NT2/D1 (cell line): ENCODE measurements at regions not wholly inside any gene's neighbourhood (a gene's known extent, or its start where the extent isn't known, plus 50 kb on each side); places are given as distances from the start of the nearest gene placed in this dataset.
"Not testable (repeated sequence)": the region's sequence is repeated elsewhere in the genome, so short reads cannot be mapped to it uniquely, and the experiment has no call there.

Source experiments
- DNase-seq: peaks from one replicate; pipeline ENCODE4 v3.0.0-alpha.2; 2011; ENCODE audit warnings: low read depth, low spot score
- H3K27me3 ChIP-seq: 2 replicates; pipeline ENCODE4 v1.6.0; 2011; ENCODE audit warnings: mild to moderate bottlenecking; ENCODE audit not compliant: insufficient read length, insufficient read depth
- H3K36me3 ChIP-seq: 2 replicates; pipeline ENCODE4 v1.6.1; 2011; ENCODE audit warnings: mild to moderate bottlenecking, low read length, mixed read lengths; ENCODE audit not compliant: insufficient read depth, insufficient read length
- H3K4me1 ChIP-seq: 2 replicates; pipeline ENCODE4 v1.5.1; 2011; ENCODE audit not compliant: insufficient read depth, insufficient read length
- H3K4me3 ChIP-seq: 2 replicates; pipeline ENCODE4 v1.5.1; 2011; ENCODE audit warnings: low read depth; ENCODE audit not compliant: insufficient read length
- H3K9ac ChIP-seq: 2 replicates; pipeline ENCODE4 v1.6.0; 2011; ENCODE audit warnings: low read depth; ENCODE audit not compliant: insufficient read length
- H3K9me3 ChIP-seq: 2 replicates; pipeline ENCODE4 v1.5.1; 2011; ENCODE audit warnings: mild to moderate bottlenecking, low read length; ENCODE audit not compliant: insufficient read depth
- SUZ12 ChIP-seq: IDR thresholded peaks from 2 replicates; pipeline ENCODE4 v1.6.1; 2011; ENCODE audit not compliant: insufficient read length, insufficient read depth; ENCODE audit errors: extremely low read depth
- YY1 ChIP-seq: IDR thresholded peaks from 2 replicates; pipeline ENCODE4 v1.6.1; 2011; ENCODE audit not compliant: insufficient read length, insufficient read depth
- ZNF274 ChIP-seq: IDR thresholded peaks from 2 replicates; pipeline ENCODE4 v1.6.1; 2011; ENCODE audit warnings: mild to moderate bottlenecking, low read depth, low read length

GRCh38 chr2:240191001-240191400, 50.5 kb upstream of the OTOS start:
- Histone ChIP-seq H3K36me3 (no peaks in the 10 kb centered on the region), H3K9me3 (peaks cover 30% of the 10 kb centered on the region; the same call in 1 of the 2 replicates), H3K27me3 (no peaks in the 10 kb centered on the region), H3K9ac (no peak overlapping the region), H3K4me1 (peaks cover 3% of the 10 kb centered on the region), H3K4me3 (no peak overlapping the region)
- DNase-seq, result no peak
- no peak for TF ChIP-seq YY1
- TF ChIP-seq SUZ12, result no peak
- TF ChIP-seq ZNF274, result no peak

- Histone ChIP-seq H3K4me1 (peaks cover 3% of the 10 kb centered on the region), H3K27me3 (no peaks in the 10 kb centered on the region), H3K36me3 (no peaks in the 10 kb centered on the region), H3K9me3 (peaks cover 14% of the 10 kb centered on the region; the same call in 1 of the 2 replicates), H3K4me3 (no peak overlapping the region), H3K9ac (no peak overlapping the region)
- DNase-seq, result no peak
- TF ChIP-seq ZNF274 (no peak), SUZ12 (no peak), YY1 (no peak)
Observed at GRCh38 chr2:240192661-240193060, 52.2 kb upstream of the OTOS start.

- H3K9ac ChIP-seq, H3K9me3 ChIP-seq, H3K4me3 ChIP-seq, H3K36me3 ChIP-seq, H3K27me3 ChIP-seq, H3K4me1 ChIP-seq, DNase-seq: not testable (repeated sequence)
Observed at GRCh38 chr2:240194341-240194762, 53.9 kb upstream of the OTOS start.

GRCh38 chr2:240195316-240195861, 54.9 kb upstream of the OTOS start:
- H3K4me3 ChIP-seq, result no peak overlapping the region
- no peak for TF ChIP-seq SUZ12
- DNase-seq, result no peak

GRCh38 chr2:240196716-240197461, 56.4 kb upstream of the OTOS start:
- DNase-seq, result no peak
- Histone ChIP-seq H3K9me3 (no peaks in the 10 kb centered on the region), H3K36me3 (no peaks in the 10 kb centered on the region), H3K4me1 (no peaks in the 10 kb centered on the region), H3K9ac (no peak overlapping the region), H3K4me3 (no peak overlapping the region), H3K27me3 (peaks cover 3% of the 10 kb centered on the region)
- TF ChIP-seq SUZ12 (no peak), YY1 (no peak), ZNF274 (no peak)

More at GRCh38 chr2:240195316-240195861, 54.9 kb upstream of the OTOS start:
- H3K27me3 ChIP-seq, result peaks cover 3% of the 10 kb centered on the region
- H3K9ac ChIP-seq, result no peak overlapping the region
- no peaks in the 10 kb centered on the region for H3K9me3 ChIP-seq
- H3K4me1 ChIP-seq, result no peaks in the 10 kb centered on the region
- H3K36me3 ChIP-seq, result no peaks in the 10 kb centered on the region

- no peak for DNase-seq
- Histone ChIP-seq H3K4me1 (no peaks in the 10 kb centered on the region), H3K9ac (no peak overlapping the region), H3K27me3 (peaks cover 3% of the 10 kb centered on the region), H3K36me3 (no peaks in the 10 kb centered on the region), H3K4me3 (no peak overlapping the region), H3K9me3 (no peaks in the 10 kb centered on the region)
- no peak for TF ChIP-seq SUZ12
- TF ChIP-seq ZNF274, result no peak
- TF ChIP-seq YY1, result no peak
Observed at GRCh38 chr2:240197462-240198139, 57.1 kb upstream of the OTOS start.

GRCh38 chr2:240198226-240198625, 57.8 kb upstream of the OTOS start:
- Histone ChIP-seq H3K4me3 (no peak overlapping the region), H3K9me3 (no peaks in the 10 kb centered on the region), H3K4me1 (no peaks in the 10 kb centered on the region), H3K36me3 (no peaks in the 10 kb centered on the region), H3K27me3 (peaks cover 3% of the 10 kb centered on the region), H3K9ac (no peak overlapping the region)
- no peak for DNase-seq
- TF ChIP-seq ZNF274 (no peak), SUZ12 (no peak), YY1 (no peak)
